GM18951 (cell line): ENCODE measurements at regions not wholly inside any gene's neighbourhood (a gene's known extent, or its start where the extent isn't known, plus 50 kb on each side); places are given as distances from the start of the nearest gene placed in this dataset.

ENCODE experiments used
- POLR2A ChIP-seq: IDR thresholded peaks from 4 replicates; pipeline ENCODE4 v1.6.1; 2011; ENCODE audit warnings: mild to moderate bottlenecking; ENCODE audit not compliant: insufficient read length, insufficient read depth; ENCODE audit errors: extremely low read depth
- in situ Hi-C: fragments of 300-500 bp; cut with MboI; formaldehyde crosslinking; loops from one replicate; pipeline ENCODE4 v1.12.0; 2022; ENCODE audit warnings: low sequenced_read_pairs, mixed read lengths, inconsistent platforms; ENCODE audit not compliant: unreplicated experiment

DNA sequence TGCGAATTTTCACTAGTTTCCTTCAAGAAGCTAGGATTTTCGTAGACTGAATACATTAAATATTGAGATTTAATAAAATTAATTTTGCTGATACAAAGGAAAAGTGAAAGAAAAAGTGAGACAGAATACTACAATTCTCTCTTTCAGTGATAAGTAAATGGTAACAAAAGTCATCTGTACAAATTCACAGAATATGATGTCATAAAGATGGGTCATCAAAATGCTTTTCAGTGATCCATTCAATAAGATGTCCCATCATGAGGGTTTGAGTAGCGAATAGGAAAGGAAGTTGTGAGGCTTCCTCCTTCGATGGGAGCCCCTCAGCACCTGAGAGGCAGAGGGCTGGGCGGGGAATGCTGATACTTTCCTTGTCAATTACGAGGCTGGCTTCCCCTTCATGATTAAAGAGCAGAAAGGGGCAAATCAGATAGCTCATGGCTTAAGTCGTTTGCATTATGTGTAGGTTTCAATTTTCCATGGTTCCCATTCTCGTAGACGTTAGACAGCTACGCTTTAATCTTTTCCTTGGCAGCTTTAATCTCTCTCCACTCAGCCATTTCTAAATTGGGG, 108.8 kb upstream of the SORBS2 start:
- in situ Hi-C loops = no loop called here

DNA sequence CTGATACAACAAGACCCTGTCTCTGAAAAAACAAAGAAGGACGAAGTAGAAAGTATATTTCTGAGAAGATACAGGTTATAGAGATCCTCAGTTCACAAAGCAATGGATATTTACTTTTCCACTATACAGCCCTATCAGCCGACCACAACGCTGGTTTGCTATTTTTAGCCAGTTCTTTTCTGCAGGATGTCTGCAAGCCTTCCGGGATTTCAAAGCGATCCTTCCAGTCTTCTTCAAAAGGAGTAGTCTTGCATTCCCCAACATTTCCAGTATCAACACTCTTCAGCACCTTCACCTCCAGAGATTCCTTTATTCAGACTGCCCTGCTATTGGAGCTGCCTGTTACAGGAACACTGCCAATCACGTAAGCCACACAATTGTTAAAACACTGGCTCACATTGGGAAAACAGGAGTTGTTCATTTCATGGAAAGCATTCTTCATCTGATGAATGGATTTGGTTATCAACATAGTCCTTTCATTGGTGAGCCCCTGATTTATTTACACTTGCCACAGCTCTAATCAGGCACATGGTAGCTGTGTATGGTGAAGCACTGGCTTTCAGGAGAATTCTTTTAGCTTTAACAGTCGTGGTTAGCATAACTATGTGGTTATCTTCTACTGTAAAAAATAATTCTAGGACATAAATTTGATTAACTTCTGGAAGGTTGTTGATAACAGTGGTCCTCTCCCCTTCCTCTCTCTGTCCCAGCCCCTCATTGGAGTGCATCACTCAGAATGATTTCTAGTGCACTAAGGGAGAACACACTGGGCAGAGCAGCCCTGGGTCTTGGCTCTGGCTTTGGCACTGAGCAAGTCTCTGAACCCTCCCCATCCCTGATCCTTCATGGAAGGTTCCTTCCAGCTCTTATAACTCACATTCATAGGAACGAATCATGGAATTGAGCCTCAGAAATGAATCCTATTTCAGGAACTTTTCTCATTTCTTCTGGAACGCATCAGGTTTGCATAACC, 109.9 kb upstream of the SORBS2 start:
- in situ Hi-C loops = no loop called here
- TF ChIP-seq POLR2A = no peak

More for the DNA sequence above, 108.8 kb upstream of the SORBS2 start:
- TF ChIP-seq POLR2A = no peak

DNA sequence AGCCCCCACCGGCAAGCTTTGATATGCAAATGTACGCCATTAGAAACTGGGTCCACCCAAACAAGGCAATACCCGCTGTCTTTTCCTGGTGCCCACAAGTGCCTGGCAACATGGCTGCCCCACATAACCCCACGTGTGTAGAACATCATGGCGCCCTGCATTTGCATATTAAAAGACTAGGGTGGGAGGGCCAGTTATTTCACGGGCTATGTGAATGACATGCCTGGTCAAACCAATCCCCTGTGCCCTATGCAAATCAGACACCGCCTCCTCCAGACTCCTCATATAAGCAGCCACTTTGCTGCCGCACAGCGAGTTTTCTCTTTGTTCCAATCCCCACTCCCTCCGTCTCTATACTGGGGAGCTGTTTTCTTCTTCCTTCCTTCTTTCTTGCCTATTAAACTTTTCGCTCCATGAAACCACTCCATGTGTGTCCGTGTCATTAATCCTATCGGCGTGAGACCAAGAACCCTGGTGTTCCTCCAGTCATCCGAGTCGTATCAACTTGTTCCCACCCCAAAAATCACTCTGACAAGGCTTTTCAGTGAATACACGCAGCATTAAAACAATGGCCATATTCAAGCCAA, 112.6 kb upstream of the SORBS2 start:
- TF ChIP-seq POLR2A = no peak
- in situ Hi-C loops = no loop called here

DNA sequence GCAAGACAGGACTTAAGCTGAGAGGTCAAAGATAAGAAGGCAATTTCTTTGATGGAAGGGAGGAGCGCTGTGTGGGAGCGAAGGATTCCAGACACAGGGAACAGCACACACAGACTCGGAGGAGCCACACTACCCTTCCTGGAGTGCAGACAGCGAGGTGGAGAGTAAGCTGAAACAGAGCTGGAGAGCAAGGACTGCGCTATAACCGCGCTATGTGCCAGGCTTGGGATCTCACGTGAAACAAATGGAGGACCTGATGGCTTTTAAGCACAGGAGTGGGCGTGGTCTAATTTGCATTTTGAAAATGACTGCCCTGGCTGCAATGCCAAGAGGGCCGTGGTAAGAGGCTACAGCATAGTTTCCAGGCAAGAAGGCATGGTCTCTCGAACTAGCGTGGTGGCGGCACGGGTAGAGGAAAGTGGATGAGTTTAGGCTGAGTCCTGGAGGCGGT, 113.9 kb upstream of the SORBS2 start:
- no peak for TF ChIP-seq POLR2A
- in situ Hi-C loops = no loop called here

DNA sequence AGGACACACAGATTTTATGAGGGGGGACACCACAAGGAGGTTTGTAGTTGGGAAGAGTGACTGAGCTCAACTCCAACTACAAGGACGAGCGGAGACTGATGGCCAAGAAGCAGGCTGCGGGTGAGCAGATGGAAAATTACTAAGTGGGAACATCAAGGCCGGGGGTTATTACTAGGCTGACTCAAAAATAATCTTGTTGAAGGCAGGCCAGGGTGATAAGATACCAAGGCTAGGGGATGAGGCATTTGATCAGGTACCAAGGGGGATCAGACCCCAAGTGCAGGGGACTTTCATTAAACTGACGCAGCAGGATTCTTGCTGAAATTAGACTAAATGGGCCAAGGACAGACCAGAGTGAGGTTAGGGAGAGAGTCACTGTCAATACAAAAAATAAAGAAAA, 119.4 kb upstream of the SORBS2 start:
- in situ Hi-C loops = no loop called here
- no peak for TF ChIP-seq POLR2A

DNA sequence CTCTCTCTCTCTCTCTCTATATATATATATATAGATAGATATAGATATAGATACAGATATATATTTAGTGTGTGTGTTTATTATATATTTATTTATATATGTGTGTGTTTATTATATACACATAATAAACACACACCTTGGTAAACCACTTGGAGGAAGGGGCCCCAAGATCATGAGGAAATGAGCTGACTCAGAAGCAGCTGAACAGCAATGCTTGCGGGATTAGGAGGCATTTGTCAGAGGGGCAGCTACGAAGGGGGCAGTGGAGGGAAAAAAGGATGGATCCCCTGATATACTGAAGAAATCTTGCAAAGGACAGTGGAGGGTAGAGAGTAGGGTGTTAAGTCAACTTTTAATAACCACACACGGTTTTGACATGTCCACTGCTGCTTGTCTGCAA, 120.0 kb upstream of the SORBS2 start:
- in situ Hi-C loops = no loop called here
- no peak for TF ChIP-seq POLR2A

DNA sequence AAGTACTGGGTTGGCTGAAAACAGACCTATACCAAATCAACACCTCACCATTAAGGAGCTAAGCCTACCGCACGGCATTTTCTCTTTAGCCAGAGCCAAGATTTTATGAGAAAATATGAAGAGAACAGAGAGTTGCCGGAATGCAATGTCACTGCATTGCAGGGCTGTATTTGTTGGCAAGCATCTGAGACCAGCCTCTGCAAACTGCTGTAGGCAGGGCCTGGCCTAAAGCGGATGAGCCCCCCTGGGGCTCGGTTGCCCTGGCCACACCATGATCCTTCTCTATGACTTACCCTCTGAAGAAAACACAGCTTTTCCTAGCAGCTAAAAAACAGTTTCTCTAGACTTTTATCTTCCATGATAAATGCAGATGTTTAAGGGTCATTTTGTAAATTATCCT, 120.5 kb upstream of the SORBS2 start:
- in situ Hi-C loops = no loop called here
- no peak for TF ChIP-seq POLR2A

DNA sequence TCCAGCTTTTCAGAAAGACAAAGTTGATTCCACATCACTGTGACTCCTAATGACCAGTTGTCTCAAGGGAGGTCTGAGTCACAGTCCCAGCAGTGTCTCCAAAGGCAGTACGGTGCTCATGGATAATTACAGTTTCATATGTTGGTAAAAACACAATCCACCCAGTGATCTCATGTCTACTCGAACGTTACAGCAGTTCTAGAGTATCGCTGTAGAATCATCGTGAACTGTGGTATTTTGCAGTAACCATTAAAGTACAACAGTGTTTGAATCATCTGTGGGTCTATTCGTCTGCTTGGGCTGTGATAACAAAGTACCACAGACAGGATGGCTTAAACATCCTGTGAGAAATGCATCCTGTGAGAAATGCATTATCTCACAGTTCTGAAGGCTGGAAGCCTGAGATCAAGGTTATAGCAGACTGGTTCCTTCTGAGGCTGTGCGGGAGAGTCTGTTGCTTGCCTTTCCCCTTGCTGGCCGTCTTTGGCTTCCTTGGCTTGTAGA, 121.1 kb upstream of the SORBS2 start:
- in situ Hi-C loops = no loop called here
- no peak for TF ChIP-seq POLR2A

DNA sequence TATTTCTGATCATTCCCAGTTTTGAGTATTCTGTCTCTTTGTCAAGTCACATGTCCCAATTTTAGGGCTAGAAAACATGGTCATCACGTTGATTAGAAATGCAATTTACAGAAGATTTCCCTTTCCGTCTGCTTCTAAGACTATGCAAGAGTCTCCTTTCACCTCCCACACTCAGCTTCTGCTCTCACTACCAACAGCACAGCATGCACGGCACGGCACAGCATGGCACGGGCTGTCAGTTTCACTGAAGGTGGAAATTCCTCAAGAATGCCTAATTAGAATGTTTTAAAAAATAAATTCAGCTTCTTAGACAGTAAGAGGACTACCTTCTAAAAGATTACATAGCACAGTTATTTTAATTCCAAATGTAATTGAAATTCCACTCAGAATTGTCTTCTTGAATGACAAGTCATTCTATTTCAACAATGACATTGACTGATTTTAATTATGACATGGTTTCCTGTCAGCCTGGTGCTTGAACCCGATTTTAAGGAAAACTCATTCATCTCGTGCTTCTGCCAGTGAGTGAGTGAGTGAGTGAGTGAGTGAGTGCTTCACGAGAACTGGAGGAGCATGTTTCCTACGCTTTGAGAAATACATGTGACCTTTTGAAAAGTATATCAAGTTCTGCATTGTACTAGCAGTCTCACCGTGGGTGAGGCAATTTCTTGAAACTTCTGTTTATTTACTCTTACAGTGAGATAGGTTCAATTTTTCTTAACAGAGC, 124.8 kb upstream of the SORBS2 start:
- in situ Hi-C loops = no loop called here
- no peak for TF ChIP-seq POLR2A

DNA sequence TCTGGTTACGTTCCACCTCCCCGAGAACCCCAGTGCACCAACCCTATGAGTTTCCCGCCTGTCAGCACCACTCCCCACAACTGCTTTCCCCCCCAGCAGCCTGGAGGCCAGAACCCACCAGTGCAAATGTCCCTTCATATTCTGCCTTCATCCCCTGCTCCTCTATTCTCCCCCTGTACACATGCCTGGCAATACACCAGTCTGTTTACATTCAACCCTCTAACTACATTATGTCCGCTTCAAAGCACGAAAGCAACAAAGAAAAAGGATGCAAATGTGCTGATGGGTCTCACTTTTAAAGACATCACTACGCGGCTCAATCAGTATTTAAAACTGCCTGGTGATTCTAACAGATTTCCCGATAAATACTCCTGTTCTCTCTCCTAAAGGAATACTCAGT, 126.7 kb upstream of the SORBS2 start:
- no peak for TF ChIP-seq POLR2A
- in situ Hi-C loops = no loop called here

DNA sequence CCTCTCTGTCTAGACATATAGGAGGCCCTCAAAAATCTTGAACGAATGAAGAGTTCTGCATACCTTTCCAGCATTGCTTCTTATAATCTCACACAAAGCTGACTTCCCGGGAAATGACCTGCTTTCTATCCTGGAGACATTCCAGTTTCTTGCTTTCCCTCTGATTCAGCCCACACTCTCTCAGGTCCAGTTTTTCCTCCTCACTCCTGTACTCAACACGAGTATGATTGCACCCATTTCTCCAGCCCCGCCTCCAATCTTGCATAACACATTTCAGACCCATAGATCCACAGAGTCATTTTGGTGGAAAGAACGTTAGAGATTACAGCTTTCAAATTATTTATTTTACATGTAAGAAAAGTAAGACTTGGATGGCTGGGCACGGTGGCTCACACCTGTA, 127.5 kb upstream of the TLR3 start:
- in situ Hi-C loops = no loop called here
- TF ChIP-seq POLR2A = no peak

DNA sequence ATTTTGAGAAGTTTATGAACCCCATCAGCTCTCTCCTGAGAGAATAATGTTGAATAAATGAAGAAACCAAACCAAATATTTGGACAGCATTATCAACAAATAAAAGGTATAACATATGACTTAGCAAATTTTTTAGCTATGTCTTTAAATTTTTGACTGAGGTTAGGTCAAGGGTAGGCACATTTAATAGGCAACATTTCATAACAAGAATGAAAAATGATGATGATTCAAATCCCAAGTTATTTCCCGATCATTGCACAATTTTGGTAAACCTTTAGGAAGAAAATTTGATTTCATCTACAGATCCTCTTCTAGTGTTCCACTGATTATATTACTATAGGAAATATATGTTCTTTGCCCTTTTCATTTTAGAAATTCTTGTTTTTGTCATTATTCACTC, 123.7 kb upstream of the TLR3 start:
- in situ Hi-C loops = no loop called here
- TF ChIP-seq POLR2A = no peak

DNA sequence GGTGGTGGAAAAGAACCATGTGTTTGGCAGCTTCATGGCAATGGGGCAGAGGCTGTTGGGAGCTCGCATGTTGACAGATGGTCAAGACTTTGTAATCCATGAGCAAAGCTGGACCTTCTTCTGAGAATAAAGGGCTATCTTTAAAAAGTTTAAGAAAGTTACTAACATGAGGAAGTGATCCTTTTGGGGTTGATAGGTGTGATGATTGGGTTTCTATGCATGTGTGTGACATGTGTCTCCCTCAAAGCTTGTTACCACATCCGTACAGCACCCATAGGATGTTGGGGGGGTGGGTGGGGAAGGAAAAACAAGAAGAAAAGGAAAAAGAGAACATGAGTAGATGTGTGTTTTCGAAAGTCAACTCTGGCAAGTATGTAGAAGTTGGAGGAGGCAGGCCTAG, 123.0 kb upstream of the TLR3 start:
- TF ChIP-seq POLR2A = no peak
- in situ Hi-C loops = no loop called here
